Type B pancreatic cell (in vitro differentiated cells): ENCODE measurements at regions not wholly inside any gene's neighbourhood (a gene's known extent, or its start where the extent isn't known, plus 50 kb on each side); places are given as distances from the start of the nearest gene placed in this dataset.

ENCODE experiments used
- DNase-seq: peaks from one replicate; pipeline ENCODE4 v3.0.0; 2021; ENCODE audit warnings: mixed read lengths; ENCODE audit not compliant: unreplicated experiment; ENCODE audit errors: extremely low spot score
- H3K27ac Mint-ChIP-seq: 2 replicates; pipeline ENCODE4 v1.8.0; 2021; ENCODE audit warnings: mild to moderate bottlenecking, mixed read lengths
- H3K27me3 Mint-ChIP-seq: 2 replicates; pipeline ENCODE4 v1.8.0; 2021; ENCODE audit warnings: mixed read lengths
- H3K36me3 Mint-ChIP-seq: 2 replicates; pipeline ENCODE4 v1.8.0; 2021; ENCODE audit warnings: mixed read lengths
- H3K4me1 Mint-ChIP-seq: one replicate; pipeline ENCODE4 v1.8.0; 2021; ENCODE audit warnings: mixed read lengths; ENCODE audit not compliant: unreplicated experiment
- H3K4me3 Mint-ChIP-seq: 2 replicates; pipeline ENCODE4 v1.8.0; 2021; ENCODE audit warnings: mild to moderate bottlenecking, mixed read lengths
- H3K9me3 Mint-ChIP-seq: 2 replicates; pipeline ENCODE4 v1.8.0; 2021; ENCODE audit warnings: mixed read lengths
- TF ChIP-seq, protein P1 (sequence below): fragments of 200-600 bp; sonication (generic); conservative IDR thresholded peaks from 2 replicates; pipeline ENCODE4 v1.5.0; 2021; ENCODE audit warnings: antibody characterized with exemption, mild to moderate bottlenecking

- DNase-seq = no peak
- Mint-ChIP-seq H3K4me1 (peaks cover 7% of the 10 kb centered on the region), H3K27ac (no peak overlapping the region), H3K36me3 (no peaks in the 10 kb centered on the region), H3K9me3 (no peaks in the 10 kb centered on the region), H3K27me3 (peaks cover 11% of the 10 kb centered on the region), H3K4me3 (no peak overlapping the region)
- TF ChIP-seq, protein P1, sequence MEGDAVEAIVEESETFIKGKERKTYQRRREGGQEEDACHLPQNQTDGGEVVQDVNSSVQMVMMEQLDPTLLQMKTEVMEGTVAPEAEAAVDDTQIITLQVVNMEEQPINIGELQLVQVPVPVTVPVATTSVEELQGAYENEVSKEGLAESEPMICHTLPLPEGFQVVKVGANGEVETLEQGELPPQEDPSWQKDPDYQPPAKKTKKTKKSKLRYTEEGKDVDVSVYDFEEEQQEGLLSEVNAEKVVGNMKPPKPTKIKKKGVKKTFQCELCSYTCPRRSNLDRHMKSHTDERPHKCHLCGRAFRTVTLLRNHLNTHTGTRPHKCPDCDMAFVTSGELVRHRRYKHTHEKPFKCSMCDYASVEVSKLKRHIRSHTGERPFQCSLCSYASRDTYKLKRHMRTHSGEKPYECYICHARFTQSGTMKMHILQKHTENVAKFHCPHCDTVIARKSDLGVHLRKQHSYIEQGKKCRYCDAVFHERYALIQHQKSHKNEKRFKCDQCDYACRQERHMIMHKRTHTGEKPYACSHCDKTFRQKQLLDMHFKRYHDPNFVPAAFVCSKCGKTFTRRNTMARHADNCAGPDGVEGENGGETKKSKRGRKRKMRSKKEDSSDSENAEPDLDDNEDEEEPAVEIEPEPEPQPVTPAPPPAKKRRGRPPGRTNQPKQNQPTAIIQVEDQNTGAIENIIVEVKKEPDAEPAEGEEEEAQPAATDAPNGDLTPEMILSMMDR = no peak
Measured at GRCh38 chr4:84327526-84327925, 171.6 kb downstream of the NKX6-1 start.

DNA sequence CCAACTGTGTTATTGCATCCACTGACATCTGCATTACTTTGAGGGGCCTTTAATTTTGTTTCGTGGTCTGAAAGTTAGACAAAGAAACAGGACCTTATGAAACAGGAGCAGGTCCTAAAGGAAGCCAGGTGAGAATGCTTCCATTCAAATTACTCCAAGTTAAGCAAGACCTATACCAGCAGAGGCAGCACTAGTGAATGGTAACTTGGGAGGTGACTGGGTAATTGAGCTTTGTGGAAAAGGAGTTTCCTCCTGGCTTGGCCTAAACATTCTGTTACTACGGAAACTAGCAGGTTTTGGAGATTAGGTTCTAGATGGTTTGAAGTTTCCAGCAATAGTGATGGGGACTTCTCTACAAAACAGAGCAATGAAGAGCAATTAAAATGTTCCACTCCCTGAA, 173.5 kb downstream of the NKX6-1 start:
- Mint-ChIP-seq H3K27ac (no peak overlapping the region), H3K36me3 (no peaks in the 10 kb centered on the region), H3K4me3 (no peak overlapping the region), H3K4me1 (peaks cover 7% of the 10 kb centered on the region), H3K9me3 (no peaks in the 10 kb centered on the region), H3K27me3 (peaks cover 11% of the 10 kb centered on the region)
- no peak for DNase-seq
- TF ChIP-seq, protein P1 = no peak

DNA sequence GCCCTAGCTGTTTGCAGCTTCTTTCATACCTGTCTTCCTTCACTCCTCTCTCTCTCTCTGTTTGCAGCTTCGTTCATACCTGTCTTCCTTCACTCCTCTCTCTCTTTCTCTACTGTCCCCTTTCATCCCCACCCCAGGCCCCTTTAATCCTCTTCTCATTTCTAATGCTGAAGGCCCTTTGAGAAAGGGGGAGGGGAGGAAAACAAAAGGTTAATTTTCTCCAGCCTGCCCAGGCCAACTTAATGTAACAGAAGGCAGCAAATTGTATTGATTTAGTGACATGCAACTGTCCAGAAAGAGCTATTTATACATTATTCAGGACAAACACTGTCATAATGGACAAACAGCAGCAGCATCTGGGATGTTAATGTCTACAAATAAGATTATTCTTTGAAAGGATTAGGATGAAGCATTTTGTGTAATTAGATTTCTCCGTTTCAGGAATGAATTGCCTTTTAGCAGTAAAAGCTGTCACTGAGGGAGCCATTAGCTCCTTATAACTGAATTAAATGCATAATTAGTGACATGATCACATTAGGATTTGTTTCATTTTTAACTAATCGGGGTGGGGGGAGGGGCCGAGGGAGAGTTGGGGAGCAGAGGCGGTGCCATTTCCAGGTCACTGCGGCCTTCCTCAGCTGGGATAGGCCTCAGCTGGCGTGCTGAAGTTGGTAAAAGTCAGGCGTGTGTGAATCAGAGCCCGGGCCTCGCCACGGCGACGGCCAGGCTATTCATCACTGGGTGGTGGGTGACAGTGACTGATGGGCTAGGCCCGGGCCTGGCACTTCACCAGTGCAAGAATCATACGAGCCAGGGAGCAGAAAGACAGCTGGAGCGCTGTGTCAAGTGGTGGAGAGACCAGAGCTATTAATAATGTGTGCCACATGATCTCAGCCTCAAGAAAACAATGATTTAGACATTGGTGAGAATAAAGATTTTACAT, 174.5 kb downstream of the NKX6-1 start:
- peaks cover 7% of the 10 kb centered on the region for H3K27me3 Mint-ChIP-seq
- no peak overlapping the region for H3K4me3 Mint-ChIP-seq
- no peak overlapping the region for H3K27ac Mint-ChIP-seq
- TF ChIP-seq, protein P1 = no peak
- H3K4me1 Mint-ChIP-seq = peaks cover 7% of the 10 kb centered on the region
- no peak for DNase-seq
- H3K36me3 Mint-ChIP-seq = no peaks in the 10 kb centered on the region
- no peaks in the 10 kb centered on the region for H3K9me3 Mint-ChIP-seq

DNA sequence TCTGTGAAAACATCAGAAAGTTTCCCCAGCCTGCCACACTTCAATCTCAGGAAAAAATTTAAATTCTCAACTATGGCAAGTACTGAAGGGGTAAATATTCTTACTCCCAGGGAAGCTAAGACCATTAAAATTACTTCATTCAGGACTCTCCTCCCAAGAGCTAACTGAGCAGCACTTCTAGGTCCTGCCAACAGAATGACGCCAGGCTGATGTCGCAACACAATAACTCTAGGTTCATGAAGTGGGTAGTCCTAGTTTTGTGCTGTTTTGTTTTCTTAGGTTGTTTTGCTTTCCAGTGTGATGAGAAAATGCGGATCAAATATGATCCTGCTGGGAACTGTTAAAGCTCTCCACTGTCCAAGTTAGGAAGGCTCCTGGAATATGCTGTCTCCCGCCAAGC, 180.0 kb downstream of the NKX6-1 start:
- Mint-ChIP-seq H3K4me3 (no peak overlapping the region), H3K36me3 (no peaks in the 10 kb centered on the region), H3K27me3 (peaks cover 15% of the 10 kb centered on the region), H3K4me1 (no peaks in the 10 kb centered on the region), H3K9me3 (no peaks in the 10 kb centered on the region), H3K27ac (no peak overlapping the region)
- no peak for DNase-seq
- TF ChIP-seq, protein P1 = no peak

GRCh38 chr4:84317513-84317912, 181.6 kb downstream of the NKX6-1 start:
- TF ChIP-seq, protein P1 = no peak
- no peak overlapping the region for H3K27ac Mint-ChIP-seq
- H3K4me3 Mint-ChIP-seq = no peak overlapping the region
- no peaks in the 10 kb centered on the region for H3K9me3 Mint-ChIP-seq
- peaks cover 13% of the 10 kb centered on the region for H3K27me3 Mint-ChIP-seq
- no peaks in the 10 kb centered on the region for H3K4me1 Mint-ChIP-seq
- no peaks in the 10 kb centered on the region for H3K36me3 Mint-ChIP-seq
- DNase-seq = no peak
